ENCODE measurements at regions not wholly inside any gene's neighbourhood (a gene's known extent, or its start where the extent isn't known, plus 50 kb on each side); places are given as distances from the start of the nearest gene placed in this dataset.

DNA sequence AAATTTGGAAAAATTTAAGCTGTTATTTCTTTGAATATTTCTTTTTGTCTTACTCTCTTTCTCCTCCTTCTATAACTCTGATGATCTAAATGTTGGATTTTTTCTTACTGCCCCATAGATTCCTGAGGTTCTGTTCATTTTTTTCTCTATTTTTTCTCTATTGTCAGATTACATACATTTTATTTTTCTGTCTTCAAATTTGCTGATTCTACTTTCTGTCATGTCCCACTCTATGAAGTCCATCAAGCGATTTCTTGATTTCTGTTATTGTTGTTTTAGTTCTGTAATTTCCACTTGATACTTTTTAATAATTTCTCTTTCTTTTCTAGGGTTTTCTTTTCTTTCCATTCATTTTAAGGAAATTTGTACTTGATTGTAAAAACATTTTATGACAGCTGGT is 83.7 kb upstream of the THRB start:
- Histone ChIP-seq H3K18ac (ENCODE audit: low read depth, low read length) (no peak overlapping the region), H3K27me3 (ENCODE audit: control insufficient read depth, insufficient read depth, low read length) (no peaks in the 10 kb centered on the region), H3K4me2 (ENCODE audit: low read depth, low read length) (no peak overlapping the region), H4K91ac (ENCODE audit: insufficient read depth, low read depth, low read length) (no peak overlapping the region), H3K14ac (replicated peaks; ENCODE audit: low read depth, low read length) (no peak overlapping the region), H3K36me3 (ENCODE audit: control insufficient read depth, insufficient read depth, low read length) (no peaks in the 10 kb centered on the region), H3K23ac (ENCODE audit: low read depth, low read length) (no peak overlapping the region), H2BK20ac (ENCODE audit: low read depth, low read length) (no peak overlapping the region), H3K27ac (ENCODE audit: insufficient read depth, low read length) (no peak overlapping the region), H2AK5ac (ENCODE audit: low read depth, low read length) (no peak overlapping the region), H3K56ac (ENCODE audit: extremely low read depth, insufficient read depth, low read length) (no peak overlapping the region), H3K4ac (ENCODE audit: low read depth, low read length) (no peak overlapping the region), H4K5ac (ENCODE audit: low read depth, low read length) (no peak overlapping the region), H3K79me1 (ENCODE audit: low read depth in 1 of 2, low read length in 2 of 2) (no peaks in the 10 kb centered on the region), H3K4me3 (ENCODE audit: insufficient read depth, low read depth, low read length) (no peak overlapping the region), H3K4me1 (ENCODE audit: control insufficient read depth, insufficient read depth, low read length) (no peaks in the 10 kb centered on the region), H3K9me1 (ENCODE audit: insufficient read depth, low read length) (no peaks in the 10 kb centered on the region), H2AFZ (replicated peaks; ENCODE audit: low read length, poor library complexity) (no peak overlapping the region), H2BK5ac (ENCODE audit: low read depth, low read length, poor library complexity, severe bottlenecking) (no peak overlapping the region), H2BK15ac (ENCODE audit: low read depth, low read length) (no peak overlapping the region), H3K9ac (ENCODE audit: low read depth, low read length) (no peak overlapping the region), H4K8ac (ENCODE audit: low read depth in 2 of 2, low read length in 2 of 2) (no peak overlapping the region), H2AK9ac (replicated peaks; ENCODE audit: low read depth, low read length, poor library complexity) (no peak overlapping the region), H2BK120ac (ENCODE audit: low read depth, low read length) (no peak overlapping the region), H3K9me3 (ENCODE audit: control insufficient read depth, insufficient read depth, low read length) (0 out of 2 replicates have a peak, but pooled peaks cover 2% of the 10 kb centered on the region), H4K20me1 (ENCODE audit: insufficient read depth, low read length) (no peaks in the 10 kb centered on the region)
- DNase-seq, result no peak
- ChIA-PET POLR2A (ENCODE audit: unreplicated experiment) (no interaction called here), CTCF (interaction anchor here (0.5 to 0.8 kb wide), 2 partner anchors 12 to 54 kb away, joined by 3 read pairs; no protein-coding TSS in a partner anchor)
- no CpG with 5 or more reads among the region's 1 CpG for WGBS, 2 experiments (ENCODE audit: extremely low coverage in 2 of 2, insufficient read length in 1 of 2)
- intact Hi-C loops (cut with micrococcal nuclease), result no loop called here
- ATAC-seq (ENCODE audit: low read depth), result no peak
- in situ Hi-C loops (cut with MboI; ENCODE audit: low sequenced_read_pairs), result no loop called here
- no TSS peak for BruUV-seq (replicated peaks)
- dilution Hi-C loops (cut with HindIII; ENCODE audit: low sequenced_read_pairs, unreplicated experiment), result no loop called here
- TF ChIP-seq FOS (IDR thresholded peaks at IDR 0.05; ENCODE audit: low read depth, low read length) (no peak), MAFK (IDR thresholded peaks at IDR 0.05; ENCODE audit: low read depth, low read length) (no peak), RFX5 (IDR thresholded peaks at IDR 0.05; ENCODE audit: low read depth, low read length) (no peak), RCOR1 (IDR thresholded peaks at IDR 0.05; ENCODE audit: insufficient replicate concordance, low read length) (no peak), CEBPB (IDR thresholded peaks at IDR 0.05; ENCODE audit: low read depth, low read length) (no peak), MAZ (IDR thresholded peaks at IDR 0.05; ENCODE audit: borderline replicate concordance, low read depth, low read length) (no peak), BHLHE40 (IDR thresholded peaks at IDR 0.05; ENCODE audit: low read depth, low read length) (no peak), CHD1 (IDR thresholded peaks at IDR 0.05; ENCODE audit: low read depth, low read length) (no peak), RAD21 (IDR thresholded peaks at IDR 0.05; ENCODE audit: low read length) (no peak), NFE2L2 (IDR thresholded peaks at IDR 0.05; ENCODE audit: low read depth, low read length) (no peak), POLR2A (IDR thresholded peaks at IDR 0.05; ENCODE audit: low read depth, low read length) (no peak), MXI1 (IDR thresholded peaks at IDR 0.05; ENCODE audit: borderline replicate concordance, low read depth, low read length) (no peak), SMC3 (IDR thresholded peaks at IDR 0.05; ENCODE audit: low read depth, low read length) (no peak)
- TF ChIP-seq, protein P1, sequence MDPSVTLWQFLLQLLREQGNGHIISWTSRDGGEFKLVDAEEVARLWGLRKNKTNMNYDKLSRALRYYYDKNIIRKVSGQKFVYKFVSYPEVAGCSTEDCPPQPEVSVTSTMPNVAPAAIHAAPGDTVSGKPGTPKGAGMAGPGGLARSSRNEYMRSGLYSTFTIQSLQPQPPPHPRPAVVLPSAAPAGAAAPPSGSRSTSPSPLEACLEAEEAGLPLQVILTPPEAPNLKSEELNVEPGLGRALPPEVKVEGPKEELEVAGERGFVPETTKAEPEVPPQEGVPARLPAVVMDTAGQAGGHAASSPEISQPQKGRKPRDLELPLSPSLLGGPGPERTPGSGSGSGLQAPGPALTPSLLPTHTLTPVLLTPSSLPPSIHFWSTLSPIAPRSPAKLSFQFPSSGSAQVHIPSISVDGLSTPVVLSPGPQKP (IDR thresholded peaks at IDR 0.05; ENCODE audit: borderline replicate concordance, low read depth, low read length), result no peak
- TF ChIP-seq, protein P2, sequence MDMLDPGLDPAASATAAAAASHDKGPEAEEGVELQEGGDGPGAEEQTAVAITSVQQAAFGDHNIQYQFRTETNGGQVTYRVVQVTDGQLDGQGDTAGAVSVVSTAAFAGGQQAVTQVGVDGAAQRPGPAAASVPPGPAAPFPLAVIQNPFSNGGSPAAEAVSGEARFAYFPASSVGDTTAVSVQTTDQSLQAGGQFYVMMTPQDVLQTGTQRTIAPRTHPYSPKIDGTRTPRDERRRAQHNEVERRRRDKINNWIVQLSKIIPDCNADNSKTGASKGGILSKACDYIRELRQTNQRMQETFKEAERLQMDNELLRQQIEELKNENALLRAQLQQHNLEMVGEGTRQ (IDR thresholded peaks at IDR 0.05; ENCODE audit: low read depth, low read length), result no peak
- TF ChIP-seq, protein P3, sequence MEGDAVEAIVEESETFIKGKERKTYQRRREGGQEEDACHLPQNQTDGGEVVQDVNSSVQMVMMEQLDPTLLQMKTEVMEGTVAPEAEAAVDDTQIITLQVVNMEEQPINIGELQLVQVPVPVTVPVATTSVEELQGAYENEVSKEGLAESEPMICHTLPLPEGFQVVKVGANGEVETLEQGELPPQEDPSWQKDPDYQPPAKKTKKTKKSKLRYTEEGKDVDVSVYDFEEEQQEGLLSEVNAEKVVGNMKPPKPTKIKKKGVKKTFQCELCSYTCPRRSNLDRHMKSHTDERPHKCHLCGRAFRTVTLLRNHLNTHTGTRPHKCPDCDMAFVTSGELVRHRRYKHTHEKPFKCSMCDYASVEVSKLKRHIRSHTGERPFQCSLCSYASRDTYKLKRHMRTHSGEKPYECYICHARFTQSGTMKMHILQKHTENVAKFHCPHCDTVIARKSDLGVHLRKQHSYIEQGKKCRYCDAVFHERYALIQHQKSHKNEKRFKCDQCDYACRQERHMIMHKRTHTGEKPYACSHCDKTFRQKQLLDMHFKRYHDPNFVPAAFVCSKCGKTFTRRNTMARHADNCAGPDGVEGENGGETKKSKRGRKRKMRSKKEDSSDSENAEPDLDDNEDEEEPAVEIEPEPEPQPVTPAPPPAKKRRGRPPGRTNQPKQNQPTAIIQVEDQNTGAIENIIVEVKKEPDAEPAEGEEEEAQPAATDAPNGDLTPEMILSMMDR (conservative IDR thresholded peaks at IDR 0.05; ENCODE audit: low read depth, low read length), result no peak
